K562 (cell line): ENCODE measurements at regions not wholly inside any gene's neighbourhood (a gene's known extent, or its start where the extent isn't known, plus 50 kb on each side); places are given as distances from the start of the nearest gene placed in this dataset.

Experiments used
- ATAC-seq: fragments of 200-7000 bp; cut with Tn5 transposase; 3 replicates; pipeline ENCODE4 v1.9.1; 2020; ENCODE audit warnings: moderate library complexity
- BruUV-seq: library from RNA; stranded (reverse); fragments of 400-500 nt; replicated peaks from 2 replicates; lab custom pipeline; 2021; lab: Mats Ljungman, UMichigan
- CTCF ChIA-PET: fragments of 300-600 bp; formaldehyde crosslinking; extraction: SDS; loops from one replicate; lab custom pipeline; 2021; ENCODE audit warnings: low intra/inter-chr PET ratio; lab: Yijun Ruan, JAX
- POLR2A ChIA-PET: fragments of 300-600, 350-650 bp; sonication (Branson Sonifier 250); formaldehyde crosslinking; extraction: SDS; loops from one replicate; lab custom pipeline; 2021; ENCODE audit warnings: antibody characterized with exemption, inconsistent platforms; lab: Yijun Ruan, JAX
- DNase-seq, 4 experiments: peaks; one replicate each; pipeline versions ENCODE4 v3.0.0 to v3.0.0-alpha.2; 2011 to 2018; ENCODE audit warnings: low spot score in 3 of 4, mixed read lengths in 3 of 4; ENCODE audit errors: extremely low read depth in 1 of 4
- FAIRE-seq: peaks from 2 replicates; lab custom pipeline; 2011; peaks lifted over from hg19 to GRCh38; lab: Jason Lieb, UNC
- H2AFZ ChIP-seq: 2 replicates; pipeline ENCODE4 v1.6.0; 2011; ENCODE audit warnings: low read depth, low read length, control low read depth, inconsistent platforms
- H3K27ac ChIP-seq: fragments of 200-600 bp; 3 replicates; pipeline ENCODE4 v1.8.0; 2011; ENCODE audit warnings: low read depth, mild to moderate bottlenecking, control low read depth, inconsistent platforms, low read length, moderate library complexity, mixed read lengths; ENCODE audit errors: extremely low read depth
- H3K27me3 ChIP-seq, 2 experiments: fragments of 300-600 bp in 1 of 2; 2 replicates in 1 of 2; 3 replicates in 1 of 2; pipeline versions ENCODE4 v1.6.0 to v1.8.0; 2011; ENCODE audit warnings: inconsistent platforms in 2 of 2, low read length in 2 of 2, mild to moderate bottlenecking in 1 of 2, mixed read lengths in 1 of 2, moderate library complexity in 1 of 2; ENCODE audit not compliant: control insufficient read depth in 2 of 2, insufficient read depth in 2 of 2
- H3K36me3 ChIP-seq: fragments of 300-600 bp; 3 replicates; pipeline ENCODE4 v1.8.0; 2011; ENCODE audit warnings: mild to moderate bottlenecking, low read length, inconsistent platforms; ENCODE audit not compliant: control insufficient read depth, insufficient read depth
- H3K4me1 ChIP-seq, 2 experiments: fragments of 200-600 bp in 1 of 2; replicated peaks in 1 of 2; 2 replicates in 1 of 2; 3 replicates in 1 of 2; pipeline versions ENCODE4 v1.5.1 to v1.8.0; 2011; ENCODE audit warnings: inconsistent platforms in 2 of 2, low read length in 2 of 2, mild to moderate bottlenecking in 1 of 2, mixed read lengths in 1 of 2, moderate library complexity in 1 of 2; ENCODE audit not compliant: control insufficient read depth in 2 of 2, insufficient read depth in 2 of 2
- H3K4me2 ChIP-seq: 2 replicates; pipeline ENCODE4 v1.6.1; 2011; ENCODE audit warnings: low read length, control low read depth, inconsistent platforms, mixed read lengths; ENCODE audit not compliant: insufficient read depth
- H3K4me3 ChIP-seq: fragments of 200-600 bp; sonication (generic), shearing (Covaris generic); 2 replicates; pipeline ENCODE4 v1.5.1; 2016; ENCODE audit warnings: control low read depth, inconsistent platforms
- H3K79me2 ChIP-seq: fragments of 200-600 bp; 3 replicates; pipeline ENCODE4 v1.8.0; 2011; ENCODE audit warnings: low read length, inconsistent platforms; ENCODE audit not compliant: control insufficient read depth, insufficient read depth
- H3K9ac ChIP-seq, 2 experiments: 2 replicates each; pipeline versions ENCODE4 v1.6.0 to v1.6.1; 2011; ENCODE audit warnings: low read depth in 2 of 2, low read length in 2 of 2, control low read depth in 1 of 2, inconsistent platforms in 1 of 2, mild to moderate bottlenecking in 1 of 2, mixed read lengths in 1 of 2; ENCODE audit not compliant: insufficient read depth in 1 of 2
- H3K9me1 ChIP-seq: one replicate; pipeline ENCODE4 v1.6.0; 2011; ENCODE audit warnings: inconsistent platforms, mild to moderate bottlenecking, low read length, moderate library complexity; ENCODE audit not compliant: control insufficient read depth, insufficient read depth
- H3K9me3 ChIP-seq: replicated peaks from 2 replicates; pipeline ENCODE4 v1.5.1; 2011; ENCODE audit warnings: low read depth, low read length, inconsistent platforms; ENCODE audit not compliant: control insufficient read depth, insufficient read depth
- H4K20me1 ChIP-seq: replicated peaks from 2 replicates; pipeline ENCODE4 v1.6.1; 2011; ENCODE audit warnings: low read length, inconsistent platforms, mixed read lengths; ENCODE audit not compliant: control insufficient read depth, insufficient read depth
- C11orf30 ChIP-seq: fragments of 450-650 bp; IDR thresholded peaks from 2 replicates; pipeline ENCODE4 v1.6.1; 2016; ENCODE audit warnings: low read depth, mild to moderate bottlenecking
- DMBX1 ChIP-seq: fragments of 250-450 bp; sonication (Bioruptor Pico); IDR thresholded peaks from 2 replicates; pipeline ENCODE4 v1.8.0; 2022; ENCODE audit warnings: inconsistent platforms, mild to moderate bottlenecking, moderate library complexity, borderline replicate concordance
- E2F5 ChIP-seq: sonication (generic); formaldehyde crosslinking; IDR thresholded peaks from 2 replicates; pipeline ENCODE4 v1.8.0; 2022; ENCODE audit warnings: mild to moderate bottlenecking, missing genetic modification reagents
- FOXP4 ChIP-seq: sonication (generic); formaldehyde crosslinking; IDR thresholded peaks from 2 replicates; pipeline ENCODE4 v1.8.0; 2022; ENCODE audit warnings: mild to moderate bottlenecking, missing genetic modification reagents, borderline replicate concordance
- HDAC6 ChIP-seq: IDR thresholded peaks from 2 replicates; pipeline ENCODE4 v1.6.1; 2012; ENCODE audit warnings: low read depth, mild to moderate bottlenecking, control low read depth, inconsistent platforms, low read length, moderate library complexity
- MLLT1 ChIP-seq, 2 experiments: fragments of 450-650 bp; IDR thresholded peaks; 2 replicates each; pipeline ENCODE4 v1.6.1; 2016
- NFRKB ChIP-seq: fragments of 450-650 bp; IDR thresholded peaks from 2 replicates; pipeline ENCODE4 v1.6.1; 2016; ENCODE audit warnings: low read depth
- NR3C1 ChIP-seq: sonication (generic); formaldehyde crosslinking; IDR thresholded peaks from 2 replicates; pipeline ENCODE4 v1.8.1; 2022; ENCODE audit warnings: missing genetic modification reagents
- RNF219 ChIP-seq: fragments of 250-450 bp; sonication (Bioruptor Pico); IDR thresholded peaks from 2 replicates; pipeline ENCODE4 v1.5.0; 2022; ENCODE audit warnings: mild to moderate bottlenecking
- SIX5 ChIP-seq, 2 experiments: IDR thresholded peaks; 2 replicates each; pipeline ENCODE4 v1.6.1; 2011; ENCODE audit warnings: low read length in 2 of 2, borderline replicate concordance in 1 of 2, low read depth in 1 of 2, mild to moderate bottlenecking in 1 of 2, moderate library complexity in 1 of 2; ENCODE audit not compliant: insufficient read depth in 1 of 2
- TFE3 ChIP-seq: fragments of 450-650 bp; formaldehyde crosslinking; IDR thresholded peaks from 2 replicates; pipeline ENCODE4 v1.4.0; 2020; ENCODE audit warnings: mild to moderate bottlenecking, mixed read lengths
- ZBTB33 ChIP-seq: sonication (generic); formaldehyde crosslinking; IDR thresholded peaks from 2 replicates; pipeline ENCODE4 v1.8.1; 2023; ENCODE audit warnings: mild to moderate bottlenecking, missing genetic modification reagents
- WGBS: fragments of 100-300 bp; shearing (Covaris generic); methylation state at CpG from one replicate; pipeline ENCODE4 v1.1.6; 2016; ENCODE audit warnings: low coverage, mixed read lengths; ENCODE audit not compliant: insufficient coverage; ENCODE audit errors: missing lambda C conversion rate; 5-methylcytosine and 5-hydroxymethylcytosine counted together
- in situ Hi-C: fragments of 300-500 bp; cut with MboI; formaldehyde crosslinking; loops from 4 replicates; pipeline ENCODE4 v1.15.0; 2018; ENCODE audit warnings: inconsistent platforms, mixed read lengths
- intact Hi-C: fragments of 100-400 bp; cut with micrococcal nuclease; formaldehyde crosslinking; loops from 2 replicates; pipeline ENCODE4 v1.14.2; 2022

- peak; percentile 23 for FAIRE-seq
- TF ChIP-seq RNF219 (CRISPR knock-in tag), result no peak
- no peak for TF ChIP-seq NR3C1 (CRISPR knock-in tag)
- TF ChIP-seq SIX5 (IDR thresholded peaks at IDR 0.05; ENCODE audit: borderline replicate concordance in 1 of 2, insufficient read depth in 1 of 2, low read depth in 1 of 2, low read length in 2 of 2), result no peak
- TF ChIP-seq TFE3 (CRISPR knock-in tag), result no peak
- TF ChIP-seq FOXP4 (CRISPR knock-in tag), result no peak
- TF ChIP-seq MLLT1 (IDR thresholded peaks at IDR 0.05), result no peak
- no peak for TF ChIP-seq DMBX1
- TF ChIP-seq HDAC6, result no peak
- no peak for TF ChIP-seq E2F5 (CRISPR knock-in tag)
- TF ChIP-seq ZBTB33, result no peak
- TF ChIP-seq NFRKB, result no peak
- no peak for TF ChIP-seq C11orf30
These were observed 669.8 kb upstream of the PCDH15 start for GRCh38 chr10:55470840-55471239.

More at GRCh38 chr10:55470840-55471239, 669.8 kb upstream of the PCDH15 start:
- DNase-seq, result no peak
- POLR2A ChIA-PET, result no interaction called here
- Histone ChIP-seq H3K36me3 (no peaks in the 10 kb centered on the region), H3K79me2 (no peaks in the 10 kb centered on the region), H3K4me1 (no peaks in the 10 kb centered on the region), H4K20me1 (no peaks in the 10 kb centered on the region), H2AFZ (no peak overlapping the region), H3K27me3 (no peaks in the 10 kb centered on the region), H3K9ac (no peak overlapping the region), H3K4me3 (no peak overlapping the region), H3K4me2 (no peak overlapping the region), H3K9me1 (no peaks in the 10 kb centered on the region), H3K9me3 (no peaks in the 10 kb centered on the region; the same call in 1 of the 2 replicates), H3K27ac (no peak overlapping the region)
- BruUV-seq, result no TSS peak
- in situ Hi-C loops (no loop called here), intact Hi-C loops (no loop called here)
- ATAC-seq, result no peak
- 0% methylated on average over 1 of the region's 1 CpG for WGBS
- CTCF ChIA-PET, result no interaction called here
